Uterus (tissue), 3 donors: ENCODE measurements at regions not wholly inside any gene's neighbourhood (a gene's known extent, or its start where the extent isn't known, plus 50 kb on each side); places are given as distances from the start of the nearest gene placed in this dataset.

Experiments used
- DNase-seq, 2 donors: peaks; one replicate each; pipeline ENCODE4 v3.0.0-alpha.2; 2019 to 2020
- H3K27ac ChIP-seq, 2 donors: fragments of 200-600 bp; sonication (generic); 1 replicate in 1 of 2; 2 replicates in 1 of 2; pipeline ENCODE4 v1.5.1; 2016 to 2018
- H3K27me3 ChIP-seq, 2 donors: fragments of 200-600 bp; sonication (generic); one replicate each; pipeline ENCODE4 v1.5.1; 2018 to 2019; ENCODE audit warnings: control low read depth in 1 of 2
- H3K36me3 ChIP-seq, 2 donors: fragments of 200-600 bp; sonication (generic); one replicate each; pipeline ENCODE4 v1.5.1; 2019; ENCODE audit warnings: control low read depth in 1 of 2
- H3K4me1 ChIP-seq, 2 donors: fragments of 200-600 bp; sonication (generic); one replicate each; pipeline ENCODE4 v1.5.1; 2018 to 2019; ENCODE audit warnings: control low read depth in 1 of 2
- H3K4me3 ChIP-seq, 2 donors: fragments of 200-600 bp; sonication (generic); 1 replicate in 1 of 2; 2 replicates in 1 of 2; pipeline ENCODE4 v1.5.1; 2018 to 2019; ENCODE audit warnings: mild to moderate bottlenecking in 1 of 2
- H3K9me3 ChIP-seq, 2 donors: fragments of 200-600 bp; sonication (generic); one replicate each; pipeline ENCODE4 v1.5.1; 2019; ENCODE audit warnings: control low read depth in 1 of 2
- POLR2A ChIP-seq, 2 donors: fragments of 450-650 bp; IDR thresholded peaks; one replicate each; pipeline ENCODE4 v1.6.1; 2016; ENCODE audit warnings: antibody characterized with exemption in 2 of 2, mild to moderate bottlenecking in 1 of 2, moderate library complexity in 1 of 2
- intact Hi-C: fragments of 100-400 bp; cut with DNase I; formaldehyde crosslinking; loops from one replicate; pipeline ENCODE4 v1.15.1; 2023; ENCODE audit warnings: low total_unique reads
- TF ChIP-seq, protein P1 (sequence below), 4 experiments: fragments of 200-600 bp in 2 of 4; fragments of 450-650 bp in 2 of 4; sonication (generic) in 2 of 4; IDR thresholded peaks; one replicate each; pipeline ENCODE4 v1.5.1; 2016 to 2019; ENCODE audit warnings: antibody characterized with exemption in 4 of 4, mild to moderate bottlenecking in 2 of 4, moderate library complexity in 1 of 4
- donor health status: DM: yes; HTN: yes; CAD: no.

DNA sequence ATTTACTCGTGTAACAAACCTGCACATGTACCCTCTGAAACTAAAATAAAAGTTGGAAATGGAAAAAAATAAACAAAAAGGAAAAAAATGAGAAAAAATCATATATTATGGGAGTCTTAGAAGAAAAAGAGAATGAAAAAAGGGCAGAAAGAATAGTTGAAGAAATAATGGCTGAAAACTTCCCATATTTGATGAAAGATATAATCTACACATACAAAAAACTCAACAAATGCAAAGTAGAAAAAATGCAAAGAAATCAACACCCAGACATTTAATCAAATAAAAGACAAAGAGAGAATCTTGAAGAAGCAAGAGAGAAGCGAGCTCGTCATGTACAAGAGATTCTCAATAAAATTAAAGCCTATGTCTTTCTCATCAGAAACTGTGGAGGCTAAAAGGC is 73.8 kb downstream of the SLC25A46 start:
- H3K4me1 ChIP-seq, result no peaks in the 10 kb centered on the region
- H3K4me3 ChIP-seq, result no peak overlapping the region
- no peak for TF ChIP-seq POLR2A (IDR thresholded peaks at IDR 0.05)
- TF ChIP-seq, protein P1, sequence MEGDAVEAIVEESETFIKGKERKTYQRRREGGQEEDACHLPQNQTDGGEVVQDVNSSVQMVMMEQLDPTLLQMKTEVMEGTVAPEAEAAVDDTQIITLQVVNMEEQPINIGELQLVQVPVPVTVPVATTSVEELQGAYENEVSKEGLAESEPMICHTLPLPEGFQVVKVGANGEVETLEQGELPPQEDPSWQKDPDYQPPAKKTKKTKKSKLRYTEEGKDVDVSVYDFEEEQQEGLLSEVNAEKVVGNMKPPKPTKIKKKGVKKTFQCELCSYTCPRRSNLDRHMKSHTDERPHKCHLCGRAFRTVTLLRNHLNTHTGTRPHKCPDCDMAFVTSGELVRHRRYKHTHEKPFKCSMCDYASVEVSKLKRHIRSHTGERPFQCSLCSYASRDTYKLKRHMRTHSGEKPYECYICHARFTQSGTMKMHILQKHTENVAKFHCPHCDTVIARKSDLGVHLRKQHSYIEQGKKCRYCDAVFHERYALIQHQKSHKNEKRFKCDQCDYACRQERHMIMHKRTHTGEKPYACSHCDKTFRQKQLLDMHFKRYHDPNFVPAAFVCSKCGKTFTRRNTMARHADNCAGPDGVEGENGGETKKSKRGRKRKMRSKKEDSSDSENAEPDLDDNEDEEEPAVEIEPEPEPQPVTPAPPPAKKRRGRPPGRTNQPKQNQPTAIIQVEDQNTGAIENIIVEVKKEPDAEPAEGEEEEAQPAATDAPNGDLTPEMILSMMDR (IDR thresholded peaks at IDR 0.05), result no peak
- no peaks in the 10 kb centered on the region for H3K27me3 ChIP-seq
- intact Hi-C loops, result no loop called here
- H3K27ac ChIP-seq, result no peak overlapping the region
- no peaks in the 10 kb centered on the region for H3K9me3 ChIP-seq
- H3K36me3 ChIP-seq, result no peaks in the 10 kb centered on the region
- no peak for DNase-seq

DNA sequence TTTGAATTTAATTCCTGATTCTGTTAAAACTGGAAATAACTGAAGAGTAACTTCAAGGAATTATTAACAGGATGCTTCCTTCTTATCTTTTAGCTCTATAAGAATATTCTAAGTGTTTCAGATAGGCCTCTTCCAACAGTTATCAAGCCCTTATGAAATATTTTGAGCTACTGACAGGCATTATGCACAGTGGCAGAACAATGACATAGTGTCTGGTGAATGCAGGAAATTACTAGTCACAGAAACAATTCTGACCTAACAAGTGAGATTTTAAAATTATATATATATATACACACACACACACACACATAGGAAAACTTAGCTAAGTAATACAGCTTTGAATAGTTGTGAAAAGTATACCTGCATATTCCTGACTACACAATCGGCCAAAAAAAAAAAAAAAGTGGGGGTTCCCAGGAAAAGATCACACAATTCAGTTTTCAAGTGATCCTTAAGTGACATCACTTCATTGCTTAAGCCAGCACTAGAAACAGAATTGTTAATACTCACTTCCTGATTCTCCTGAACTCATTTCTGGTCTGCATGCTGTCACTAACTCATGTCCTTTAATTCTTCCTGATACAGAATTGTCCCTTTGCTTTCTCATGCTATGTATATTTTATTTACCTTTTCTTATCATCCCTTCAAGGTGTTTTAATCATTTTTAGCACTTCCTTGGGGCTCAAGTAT is 77.3 kb downstream of the SLC25A46 start:
- H3K27me3 ChIP-seq, result no peaks in the 10 kb centered on the region
- intact Hi-C loops, result no loop called here
- DNase-seq, result no peak

DNA sequence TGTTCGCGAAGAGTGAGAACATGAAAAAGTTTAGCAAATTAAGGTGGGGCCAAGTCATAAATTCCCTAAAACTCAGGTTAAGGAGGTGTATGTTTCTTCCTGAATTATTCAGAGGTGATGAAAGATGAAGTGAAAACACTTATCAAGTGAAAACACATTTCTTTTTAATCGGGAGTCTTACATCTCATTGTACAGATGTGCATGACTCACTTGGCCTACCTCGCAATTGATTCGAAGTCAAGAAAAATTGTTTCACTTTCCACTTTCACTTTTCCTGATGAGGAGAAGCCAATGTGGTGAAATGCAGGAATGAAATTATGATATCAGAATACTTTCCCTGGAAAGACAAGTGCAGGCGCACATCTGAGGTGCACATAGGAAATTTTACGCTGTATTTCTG is 78.7 kb downstream of the SLC25A46 start:
- H3K4me3 ChIP-seq, result no peak overlapping the region
- intact Hi-C loops, result no loop called here

More for the DNA sequence above, 77.3 kb downstream of the SLC25A46 start:
- Histone ChIP-seq H3K36me3 (no peaks in the 10 kb centered on the region), H3K9me3 (no peaks in the 10 kb centered on the region), H3K4me1 (no peaks in the 10 kb centered on the region), H3K4me3 (no peak overlapping the region), H3K27ac (no peak overlapping the region)
- TF ChIP-seq, protein P1 (IDR thresholded peaks at IDR 0.05), result no peak
- no peak for TF ChIP-seq POLR2A (IDR thresholded peaks at IDR 0.05)

DNA sequence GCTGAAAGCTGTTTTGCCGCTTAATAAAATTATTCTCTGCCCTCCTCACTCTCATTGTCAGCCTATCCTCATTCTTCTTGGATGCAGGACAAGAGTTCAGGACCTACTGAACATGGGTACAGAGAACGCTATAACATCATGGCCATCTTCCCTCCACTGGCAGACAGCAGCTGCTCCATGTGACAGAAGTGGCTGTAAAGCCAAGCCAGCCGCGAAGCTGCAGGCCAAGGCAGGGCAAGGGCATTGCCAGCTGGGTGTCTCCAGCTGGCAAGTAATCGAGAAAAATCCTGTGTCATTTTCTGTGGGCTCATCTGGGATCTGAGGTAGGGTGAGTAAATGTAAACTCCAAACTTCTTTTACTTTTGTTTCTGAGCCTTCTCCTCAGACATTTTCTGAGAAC is 84.8 kb downstream of the SLC25A46 start:
- H3K4me1 ChIP-seq, result no peaks in the 10 kb centered on the region
- H3K4me3 ChIP-seq, result no peak overlapping the region
- intact Hi-C loops, result no loop called here
- no peaks in the 10 kb centered on the region for H3K27me3 ChIP-seq
- H3K9me3 ChIP-seq, result peaks cover 0 to 6% of the 10 kb centered on the region in 2 donors
- DNase-seq, result no peak
- no peaks in the 10 kb centered on the region for H3K36me3 ChIP-seq
- TF ChIP-seq POLR2A (IDR thresholded peaks at IDR 0.05), result no peak
- TF ChIP-seq, protein P1 (IDR thresholded peaks at IDR 0.05), result no peak
- no peak overlapping the region for H3K27ac ChIP-seq

More for the DNA sequence above, 78.7 kb downstream of the SLC25A46 start:
- H3K4me1 ChIP-seq, result no peaks in the 10 kb centered on the region
- no peak for TF ChIP-seq POLR2A (IDR thresholded peaks at IDR 0.05)
- TF ChIP-seq, protein P1 (IDR thresholded peaks at IDR 0.05), result no peak
- H3K9me3 ChIP-seq, result no peaks in the 10 kb centered on the region
- no peaks in the 10 kb centered on the region for H3K36me3 ChIP-seq
- no peak overlapping the region for H3K27ac ChIP-seq
- no peaks in the 10 kb centered on the region for H3K27me3 ChIP-seq
- DNase-seq, result no peak

DNA sequence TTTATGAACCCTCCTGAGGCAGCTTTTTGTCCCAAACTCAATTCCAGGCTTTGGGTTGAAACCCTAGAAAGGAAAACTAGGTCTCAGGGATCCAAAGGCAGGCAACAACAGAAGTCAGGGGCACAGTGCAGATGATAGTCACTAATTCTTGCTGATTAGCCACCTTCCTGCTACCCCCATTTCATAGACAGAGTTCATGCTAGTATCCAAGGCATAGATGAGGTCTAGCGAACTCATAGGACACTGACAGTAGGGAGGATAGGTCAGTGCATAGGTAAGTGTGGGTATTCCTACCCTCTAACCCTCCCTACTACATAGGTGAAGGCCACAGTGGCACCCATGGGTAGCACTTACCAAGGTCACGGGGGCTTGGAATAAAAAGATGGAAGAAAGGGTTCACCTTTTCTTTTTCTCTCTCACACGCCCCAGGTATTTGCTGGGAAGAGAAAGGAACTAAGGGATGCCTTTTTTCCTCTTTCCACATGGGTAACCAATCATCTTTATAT is 86.2 kb downstream of the SLC25A46 start:
- no peaks in the 10 kb centered on the region for H3K4me1 ChIP-seq
- no peak for TF ChIP-seq POLR2A (IDR thresholded peaks at IDR 0.05)
- TF ChIP-seq, protein P1 (IDR thresholded peaks at IDR 0.05), result no peak
- H3K27me3 ChIP-seq, result no peaks in the 10 kb centered on the region
- no peak overlapping the region for H3K4me3 ChIP-seq
- H3K36me3 ChIP-seq, result no peaks in the 10 kb centered on the region
- no peak for DNase-seq
- intact Hi-C loops, result no loop called here
- no peak overlapping the region for H3K27ac ChIP-seq
- H3K9me3 ChIP-seq, result peaks cover 0 to 6% of the 10 kb centered on the region in 2 donors
